NCI-H2196 (cell line): ENCODE measurements at regions not wholly inside any gene's neighbourhood (a gene's known extent, or its start where the extent isn't known, plus 50 kb on each side); places are given as distances from the start of the nearest gene placed in this dataset.

Source experiments
- DNase-seq: peaks from one replicate; lab custom pipeline; 2025; ENCODE audit not compliant: unreplicated experiment; lab: John Stamatoyannopoulos, UW

DNA sequence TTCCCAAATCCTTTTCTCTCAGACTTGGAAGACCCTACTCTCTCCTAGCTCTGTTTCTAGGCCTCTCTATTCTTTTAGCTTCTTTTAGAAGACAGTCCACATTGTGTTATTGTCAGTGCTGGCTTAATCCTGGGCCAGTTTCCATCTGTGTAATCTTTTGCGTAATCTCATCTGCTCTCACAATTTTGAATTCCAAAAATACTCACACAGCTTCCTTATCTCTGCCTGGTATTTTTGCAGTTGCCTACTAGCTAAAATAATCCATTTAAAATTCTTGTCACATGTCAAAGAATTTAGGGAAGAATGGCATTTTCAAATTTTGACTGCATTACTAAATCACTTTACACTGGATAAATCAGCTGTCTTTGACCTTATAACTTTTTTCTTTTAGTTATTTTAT is 200.6 kb upstream of the MEX3C start:
- no peak for DNase-seq

DNA sequence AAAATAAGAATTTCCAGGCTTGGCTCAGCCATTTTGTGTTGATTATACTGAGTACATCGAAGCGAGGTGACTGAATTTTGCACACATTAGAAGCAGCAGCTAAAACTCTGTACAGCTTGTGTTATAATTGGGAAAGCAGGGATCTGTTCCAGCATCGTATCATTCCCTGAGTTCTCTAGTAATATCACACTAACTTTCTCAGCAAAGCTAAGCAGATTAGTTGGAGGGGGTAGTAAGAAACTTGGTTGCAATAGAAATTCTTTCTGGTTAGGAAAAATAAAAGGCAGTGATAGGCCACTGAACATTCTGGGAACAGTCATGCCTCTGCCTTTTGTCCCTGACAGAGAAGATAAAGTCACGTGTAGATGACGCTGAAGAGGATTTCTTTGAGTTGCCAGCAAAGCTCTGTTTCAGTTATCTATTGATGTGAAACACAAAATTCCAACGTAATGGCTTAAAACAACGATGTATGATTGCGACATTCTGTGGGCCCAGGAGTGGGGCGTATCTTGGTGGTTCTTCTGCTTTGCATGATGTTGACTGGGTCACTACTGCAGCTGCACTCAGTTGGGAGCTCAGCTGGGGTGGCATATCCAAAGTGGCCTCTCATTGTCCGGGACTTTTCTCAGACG is 202.1 kb upstream of the MEX3C start:
- DNase-seq, result no peak

DNA sequence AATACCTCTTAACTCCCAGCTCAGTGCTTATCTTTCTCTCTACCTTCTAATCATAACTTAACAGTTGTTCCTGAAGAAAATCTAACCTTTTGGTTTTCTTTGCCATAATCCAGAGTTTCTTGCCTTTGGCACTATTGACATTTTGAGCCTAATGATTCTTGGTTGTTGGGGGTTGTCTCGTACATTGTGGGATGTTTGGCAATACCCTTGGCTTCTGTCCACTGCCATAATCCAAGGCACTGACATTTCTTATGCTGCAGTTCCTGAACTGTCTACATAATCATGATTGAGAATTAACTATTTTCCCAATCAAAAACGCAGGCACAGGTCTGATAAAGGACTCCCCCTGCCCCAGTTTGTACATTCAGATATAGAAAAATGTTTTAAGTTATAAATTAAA is 203.2 kb upstream of the MEX3C start:
- DNase-seq, result no peak

DNA sequence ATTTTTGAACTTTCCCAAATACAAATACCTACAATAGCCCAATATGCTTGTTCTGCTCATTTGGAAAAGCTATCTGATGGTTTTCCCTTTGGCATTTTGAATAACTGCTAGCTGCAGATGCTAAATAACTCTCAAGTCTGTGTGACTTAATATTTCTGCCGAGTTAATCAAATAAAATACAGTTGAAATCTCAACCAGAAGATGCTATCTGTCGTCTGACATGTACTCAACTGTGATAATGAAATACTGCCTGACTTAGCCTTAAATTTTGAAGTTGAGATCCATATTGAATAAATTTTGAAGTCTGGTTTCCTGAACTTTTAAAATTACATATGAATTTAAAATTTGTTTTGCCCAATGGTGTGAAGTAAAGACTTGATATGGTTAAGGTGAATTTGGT is 204.4 kb upstream of the MEX3C start:
- DNase-seq, result no peak

DNA sequence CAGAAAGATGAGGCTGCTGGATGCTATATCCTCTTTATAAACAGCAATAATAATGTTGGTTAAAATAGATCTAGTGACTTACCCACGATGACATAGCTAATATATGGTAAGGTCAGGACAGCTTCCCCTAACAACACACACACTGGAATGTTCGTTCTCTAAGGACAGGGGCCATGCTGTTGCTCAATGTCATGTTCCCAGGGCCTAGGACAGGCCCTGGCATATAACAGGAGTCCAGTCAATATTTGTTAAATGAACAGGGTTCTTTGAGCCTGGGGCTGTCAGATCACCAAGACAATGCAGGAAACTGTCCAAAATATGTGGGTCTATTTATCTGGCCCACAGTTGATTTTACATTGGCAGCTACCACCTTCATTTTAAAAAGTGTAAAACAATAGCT is 207.1 kb upstream of the MEX3C start:
- DNase-seq, result no peak

DNA sequence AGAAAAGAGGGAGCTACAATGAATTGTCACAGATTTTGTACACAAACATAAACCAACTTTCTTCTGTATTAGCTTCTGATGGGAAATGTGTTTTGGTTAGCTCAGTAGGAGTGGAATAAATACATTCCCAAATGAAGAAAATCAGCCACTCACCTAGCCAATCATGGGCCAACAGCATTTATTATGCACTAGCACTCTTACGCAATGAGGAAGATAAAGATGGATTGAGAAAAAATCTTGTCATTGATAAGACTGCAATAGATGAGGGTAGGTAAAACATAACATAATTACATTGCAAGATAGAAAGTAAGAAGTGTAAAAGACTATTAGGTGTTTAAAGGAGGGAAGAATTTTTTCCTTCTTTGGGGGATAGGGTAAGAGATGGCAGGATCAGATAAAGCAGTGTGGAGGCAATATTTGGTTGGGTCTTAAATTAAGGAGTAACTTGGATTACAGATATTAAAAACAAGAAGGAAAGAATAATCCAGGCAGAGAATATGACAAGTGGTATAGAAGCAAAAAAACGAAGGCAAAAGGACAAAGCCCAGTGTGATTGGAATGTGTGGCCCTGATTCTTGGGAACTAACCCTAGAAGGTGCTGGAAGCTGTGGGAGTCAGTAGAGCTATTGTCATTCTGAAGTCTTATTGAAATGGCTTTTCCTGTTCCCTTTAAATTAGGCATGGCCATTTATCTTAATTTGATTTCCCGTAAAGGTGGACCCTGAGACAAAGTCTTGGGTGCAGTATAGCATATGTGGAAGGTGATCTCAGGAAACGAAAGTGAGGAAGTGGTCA is 208.4 kb upstream of the MEX3C start:
- DNase-seq, result no peak

DNA sequence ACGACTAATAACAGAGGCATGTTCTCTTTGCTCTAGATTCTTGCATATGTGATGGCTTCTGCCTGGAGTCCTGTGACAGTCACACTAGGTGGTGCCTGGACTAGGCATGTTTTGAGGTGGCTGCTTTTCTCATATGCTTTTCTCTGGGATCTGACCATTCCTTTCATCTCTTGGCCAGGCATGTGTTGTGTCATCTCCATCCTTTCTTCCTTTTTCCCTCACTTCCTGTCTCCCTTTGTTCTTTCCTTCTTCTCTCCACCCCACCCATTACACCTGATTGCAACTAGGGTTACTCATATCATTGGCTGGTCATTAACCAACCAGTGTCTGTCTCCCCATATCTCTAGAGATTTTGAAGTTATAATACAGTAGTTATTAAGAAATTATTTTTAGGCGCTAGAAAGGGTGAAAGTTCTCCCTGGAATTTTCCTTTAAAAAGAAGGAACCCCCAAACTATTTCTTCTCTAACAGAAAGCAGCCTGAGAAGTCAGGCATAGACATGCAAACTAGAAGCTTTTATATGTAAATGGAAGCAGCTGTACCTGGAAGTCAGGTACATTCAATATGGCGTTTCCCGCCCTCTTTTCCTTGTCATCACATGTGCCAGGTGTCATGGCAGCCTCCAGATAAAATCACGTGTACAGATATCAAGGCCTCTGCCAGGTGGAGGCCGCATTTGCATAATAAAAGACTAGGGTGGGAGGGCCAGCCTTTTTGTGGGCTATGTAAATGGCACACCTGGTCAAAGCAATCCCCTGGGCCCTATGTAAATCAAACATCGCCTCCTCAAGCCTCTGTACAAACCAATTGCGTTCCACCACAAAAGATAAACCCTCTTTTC is 220.4 kb upstream of the MEX3C start:
- no peak for DNase-seq

DNA sequence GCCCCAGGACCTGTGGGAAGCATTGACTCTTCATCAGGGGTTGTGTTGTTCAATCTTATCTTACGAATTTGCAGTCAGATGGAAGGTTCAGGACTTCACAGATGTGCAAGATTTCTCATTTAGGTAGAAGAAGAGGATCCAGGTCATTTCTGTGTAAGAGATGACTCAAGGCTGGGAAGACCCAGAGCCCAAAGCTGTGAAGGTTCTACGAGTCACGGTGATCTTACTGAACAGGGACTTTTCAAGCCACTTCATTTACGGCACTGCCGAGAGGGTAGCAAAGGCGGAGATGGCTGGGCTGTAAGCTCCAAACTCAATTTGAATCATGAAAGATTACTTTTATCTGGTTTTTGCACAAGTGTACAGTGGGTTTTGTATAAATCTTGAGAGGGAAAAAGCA is 228.0 kb upstream of the MEX3C start:
- DNase-seq, result no peak

DNA sequence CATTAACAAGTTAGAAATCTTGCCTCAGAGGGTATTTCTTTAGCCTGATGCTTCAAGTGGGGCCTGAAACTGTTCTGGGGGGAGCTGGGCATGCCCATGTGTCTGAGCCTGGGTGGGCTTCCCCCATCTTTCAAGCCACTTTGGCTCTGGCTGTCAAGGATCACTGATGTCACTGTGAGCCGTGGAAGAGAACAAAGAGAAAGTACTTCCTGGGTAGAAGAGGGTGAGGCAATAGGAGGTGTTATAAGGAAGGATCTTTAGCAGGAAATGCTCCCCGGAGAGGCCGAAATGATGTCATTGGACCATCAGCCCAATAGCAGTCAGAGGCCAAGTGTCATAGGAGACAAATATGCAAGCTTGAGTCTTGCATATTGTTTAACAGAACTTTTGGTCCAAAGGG is 228.4 kb upstream of the MEX3C start:
- DNase-seq, result no peak

DNA sequence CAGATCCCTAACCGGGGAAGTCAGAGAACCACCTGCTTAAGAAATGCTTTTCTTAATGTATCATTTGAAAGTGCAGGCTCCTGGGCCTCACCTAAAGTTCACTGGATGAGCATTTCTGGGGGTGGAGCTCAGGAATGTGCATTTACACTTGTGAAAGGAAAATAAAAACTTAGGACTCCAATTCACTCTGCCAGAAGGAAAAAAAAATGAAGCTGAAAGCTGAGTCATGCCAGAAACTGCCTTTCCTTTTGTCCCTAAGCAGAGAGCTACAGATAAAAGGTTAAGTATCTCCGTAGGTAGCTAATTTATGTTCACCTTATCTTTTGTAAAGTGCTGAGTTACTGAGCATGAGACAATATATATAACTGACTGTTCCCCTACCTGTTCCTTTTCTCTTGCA is 229.5 kb upstream of the MEX3C start:
- no peak for DNase-seq

DNA sequence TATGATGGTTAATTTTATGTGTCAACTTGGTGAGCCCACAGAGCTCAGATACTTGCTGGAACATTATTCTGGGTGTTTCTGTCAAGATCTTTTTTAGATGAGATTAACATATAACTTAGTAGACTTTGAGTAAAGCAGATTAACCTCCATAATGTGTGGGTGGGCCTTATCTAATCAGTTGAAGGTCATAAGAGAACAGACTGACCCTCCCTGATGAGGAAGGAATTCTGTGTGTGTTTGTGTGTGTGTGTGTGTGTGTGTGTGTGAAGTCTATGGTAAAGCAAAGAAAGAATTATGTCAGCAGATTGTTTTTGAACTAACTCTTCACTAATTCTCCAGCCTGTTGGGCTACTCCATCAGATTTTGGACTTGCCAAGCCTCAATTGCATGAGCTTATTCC is 232.2 kb upstream of the MEX3C start:
- no peak for DNase-seq

DNA sequence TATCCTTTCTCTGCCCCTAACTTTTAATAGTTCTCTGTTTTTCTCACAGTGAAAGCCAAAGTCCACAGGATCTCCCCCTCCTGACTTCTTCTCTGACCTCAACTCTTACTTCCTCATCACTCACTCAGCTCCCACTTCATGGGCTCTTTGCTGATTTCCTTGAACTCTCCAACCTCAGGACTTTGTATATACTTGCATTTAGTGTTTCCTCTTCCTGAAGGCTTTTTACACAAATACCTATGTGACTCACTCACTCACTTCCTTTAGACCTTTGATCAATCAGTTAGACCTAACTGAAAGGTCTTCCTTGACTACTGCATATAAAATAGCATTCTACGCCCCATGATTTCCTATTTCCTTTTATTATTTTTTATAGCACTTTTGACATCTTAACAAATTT is 233.1 kb upstream of the MEX3C start:
- DNase-seq, result no peak

DNA sequence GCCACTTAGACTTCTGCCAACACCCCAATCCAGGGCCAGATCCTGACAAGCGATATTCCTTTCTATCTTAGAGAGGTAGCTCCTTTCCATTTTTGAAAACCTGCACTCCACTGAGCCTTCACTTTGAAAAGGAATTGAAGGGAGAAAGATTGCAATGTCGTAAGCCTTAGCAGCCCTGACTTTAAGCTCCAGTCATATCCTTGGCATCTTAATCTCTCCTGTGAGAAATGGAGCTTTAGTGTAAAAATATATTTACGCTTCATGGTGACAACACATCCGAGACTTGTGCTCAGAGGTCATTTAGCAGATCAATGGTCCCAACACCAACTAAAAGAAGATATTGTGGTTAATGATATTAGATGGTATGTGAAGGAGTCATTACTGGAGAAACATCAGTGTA is 235.8 kb upstream of the MEX3C start:
- no peak for DNase-seq

DNA sequence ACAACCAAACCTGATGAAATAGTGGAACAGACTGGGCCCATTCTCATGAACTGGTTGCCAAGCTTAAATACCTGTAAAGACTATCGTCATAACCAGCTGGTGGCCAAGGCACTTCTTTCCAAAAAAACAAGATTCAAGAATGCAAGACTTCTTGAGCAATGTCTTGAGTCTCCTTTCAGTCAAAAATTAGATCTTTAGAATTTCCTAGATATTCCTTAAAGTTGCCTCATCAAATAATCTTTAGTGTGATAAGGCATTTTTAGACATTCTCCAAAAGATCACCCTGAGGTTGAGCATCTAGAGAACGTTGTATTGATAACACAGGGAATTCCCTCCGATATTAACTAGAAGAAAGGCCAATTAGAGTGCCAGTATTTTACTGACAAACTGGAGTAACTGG is 236.4 kb upstream of the MEX3C start:
- DNase-seq, result no peak

DNA sequence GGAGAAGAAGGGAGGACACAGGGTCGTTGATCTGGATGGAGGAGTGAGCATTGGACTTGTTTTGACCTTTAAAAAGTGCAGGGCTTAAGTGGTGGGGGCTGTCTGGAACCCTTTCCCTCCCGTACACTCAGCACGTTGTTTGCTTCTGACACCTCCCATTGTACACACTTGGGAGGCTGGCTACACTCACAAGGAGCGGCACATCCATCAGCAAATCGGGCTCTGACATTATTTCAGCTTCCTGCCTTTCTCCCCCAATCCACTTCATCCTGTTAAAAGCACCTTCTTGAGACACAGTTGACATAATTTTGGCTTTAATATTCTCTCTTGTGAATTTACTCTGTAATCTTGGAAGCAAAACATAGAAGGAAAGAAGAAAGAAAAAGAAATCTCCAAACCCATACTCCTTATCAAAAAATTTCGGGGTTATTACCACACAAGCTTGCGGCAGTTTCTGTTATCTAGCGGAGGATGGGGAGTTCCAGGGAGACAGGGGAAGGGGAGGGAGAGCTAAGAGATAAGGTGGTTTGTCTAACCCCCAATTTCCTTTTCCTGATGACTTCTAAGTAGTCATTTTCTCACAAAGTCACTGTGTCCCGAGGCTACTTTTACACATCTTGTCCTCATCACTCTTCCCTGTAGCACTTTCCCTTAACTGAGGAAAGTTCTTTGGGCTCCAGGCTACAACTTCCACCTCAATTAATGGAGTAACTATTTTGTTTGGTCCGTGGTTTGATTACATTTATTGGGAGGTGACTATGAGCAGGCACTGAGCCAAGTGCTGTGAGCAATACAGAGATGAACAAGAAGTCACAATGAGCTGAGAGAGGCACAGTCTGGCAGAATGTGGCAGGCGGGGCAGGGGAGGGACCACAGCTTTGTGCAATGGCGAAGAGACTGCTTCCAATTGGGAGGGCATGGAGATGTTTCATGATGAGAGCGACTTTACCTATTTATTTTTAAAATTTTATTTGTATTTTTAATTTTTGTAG is 240.1 kb upstream of the MEX3C start:
- no peak for DNase-seq

DNA sequence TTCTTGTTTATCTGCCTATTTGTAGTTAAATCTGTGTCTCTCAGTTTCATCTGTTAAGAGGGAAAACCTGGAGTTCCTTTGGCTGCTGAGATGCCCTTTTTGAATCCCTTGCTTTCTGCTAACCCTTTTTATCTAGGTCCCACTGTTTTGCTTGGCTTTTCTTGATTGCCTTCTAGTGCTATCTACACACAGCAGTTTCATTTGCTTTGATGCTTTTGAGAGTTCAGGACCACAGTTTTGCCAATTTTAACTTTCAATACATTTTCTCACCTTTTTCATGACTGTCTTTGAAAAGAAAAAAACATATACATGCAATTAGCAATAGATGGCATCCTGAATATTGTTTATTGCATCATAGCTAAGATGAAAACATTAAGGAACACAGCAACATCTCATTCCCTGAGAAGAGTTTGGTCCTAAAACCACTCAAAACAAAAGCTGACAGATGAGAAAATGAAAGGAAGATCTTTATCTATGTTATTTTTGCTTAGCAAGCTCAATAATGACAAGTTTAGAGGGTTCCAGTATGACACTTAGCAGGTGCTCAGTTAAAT is 241.4 kb upstream of the MEX3C start:
- DNase-seq, result no peak

DNA sequence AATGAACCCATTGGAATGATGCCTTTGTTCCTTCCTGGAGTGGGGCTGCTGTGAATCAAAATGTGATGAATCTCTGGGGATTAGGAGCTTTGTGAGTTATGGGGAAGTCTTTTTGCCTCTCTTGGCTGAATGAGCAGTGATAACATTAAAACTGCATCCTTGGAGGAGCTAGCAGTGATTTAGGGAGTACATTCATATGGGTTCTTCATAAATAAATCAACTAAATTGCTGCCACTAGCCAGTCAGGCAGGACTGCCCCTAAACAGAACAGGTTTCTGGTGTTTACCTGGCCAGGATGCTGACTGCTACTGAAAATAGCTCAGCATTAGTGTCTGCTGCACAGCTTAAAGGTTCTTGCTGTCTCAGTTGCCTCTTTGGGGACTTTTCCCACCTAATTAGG is 244.5 kb upstream of the MEX3C start:
- no peak for DNase-seq

DNA sequence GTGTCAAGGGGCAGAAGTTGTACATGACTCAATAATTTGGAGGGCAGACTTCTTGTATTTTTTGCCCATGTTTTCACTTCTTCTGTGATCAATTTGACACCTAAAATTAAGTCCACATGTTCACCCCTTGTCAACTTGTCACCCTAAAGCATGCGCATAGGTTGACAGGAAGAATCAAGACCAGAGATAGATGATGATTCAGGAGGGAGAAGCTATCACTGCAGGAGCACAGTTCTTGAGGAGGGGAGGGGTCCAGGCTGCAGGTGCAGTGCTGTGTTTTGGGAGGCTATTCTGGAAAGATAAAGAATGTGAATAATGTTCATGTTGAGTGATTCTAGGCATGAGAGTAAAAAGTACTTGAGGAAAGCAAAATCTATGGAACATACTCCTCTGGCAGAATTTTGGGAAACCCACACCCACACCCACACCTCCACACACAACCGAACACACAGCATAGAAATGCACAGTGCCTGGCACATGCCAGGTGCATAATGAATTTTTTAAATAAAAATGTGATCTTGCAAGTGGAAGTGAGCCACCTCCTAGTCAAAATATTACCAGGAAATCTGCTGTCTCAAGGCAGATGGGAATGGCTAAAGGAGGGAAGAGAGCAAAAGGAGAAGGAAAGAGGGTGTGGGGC is 249.2 kb upstream of the MEX3C start:
- no peak for DNase-seq

DNA sequence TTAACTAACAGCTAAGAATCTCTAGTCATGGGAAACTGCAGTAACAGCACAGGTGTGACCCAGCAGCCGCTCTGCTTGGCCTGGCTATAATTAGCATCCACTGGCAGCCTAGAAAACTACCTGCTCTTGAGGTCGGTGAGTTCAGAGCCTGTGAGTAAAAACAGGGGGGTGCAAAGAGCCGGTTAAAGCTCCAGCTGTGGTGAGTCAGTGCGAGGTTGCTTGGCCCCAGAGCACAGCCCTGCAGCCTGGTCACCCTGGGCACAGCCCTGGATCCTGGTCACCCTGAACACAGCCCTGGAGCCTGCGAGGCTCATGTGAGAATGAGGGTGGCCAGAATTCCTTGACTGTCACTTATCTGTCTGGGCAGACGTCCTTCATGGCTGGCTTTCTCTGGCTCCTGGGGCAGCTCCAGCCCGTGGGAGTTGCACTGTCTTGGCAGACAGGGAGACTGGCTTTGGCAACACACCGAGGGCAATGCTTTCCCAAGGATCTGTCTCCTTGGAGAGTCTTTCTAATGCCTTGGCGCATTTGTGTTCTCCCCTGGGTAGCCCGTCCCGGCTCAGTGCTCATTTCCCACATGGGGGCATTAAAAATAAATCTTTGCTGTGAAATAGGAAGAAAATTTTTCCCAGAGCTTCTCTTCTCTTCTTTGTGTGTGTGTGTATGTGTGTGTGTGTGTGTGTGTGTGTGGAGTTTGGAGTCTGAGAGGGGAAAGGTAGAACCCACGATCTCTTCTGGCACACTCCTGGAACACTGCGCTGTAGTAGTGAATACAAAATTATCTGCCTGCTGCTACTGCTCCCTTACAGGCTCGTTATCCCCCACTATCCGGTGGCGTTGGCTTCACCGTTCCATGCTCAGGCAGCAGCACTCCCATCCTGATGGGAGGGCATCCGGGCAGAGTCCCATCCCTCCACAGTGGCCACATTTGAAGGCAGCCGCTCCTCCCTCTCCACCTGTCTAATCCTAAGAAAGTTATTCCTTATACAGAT is 250.2 kb upstream of the MEX3C start:
- DNase-seq, result no peak
